H9 (cell line): ENCODE measurements at regions not wholly inside any gene's neighbourhood (a gene's known extent, or its start where the extent isn't known, plus 50 kb on each side); places are given as distances from the start of the nearest gene placed in this dataset.

Experiments
- DNase-seq: peaks from one replicate; pipeline ENCODE4 v3.0.0-alpha.2; 2017
- H2AFZ ChIP-seq: one replicate; pipeline ENCODE4 v1.6.1; 2013; ENCODE audit warnings: mild to moderate bottlenecking, low read length, control low read depth, moderate library complexity
- H2AK5ac ChIP-seq: 2 replicates; pipeline ENCODE4 v1.6.1; 2013; ENCODE audit warnings: low read length, control low read depth, mixed read lengths; ENCODE audit not compliant: insufficient read length
- H2BK120ac ChIP-seq: one replicate; pipeline ENCODE4 v1.6.1; 2013; ENCODE audit warnings: low read depth, mild to moderate bottlenecking, low read length, control low read depth, inconsistent platforms; ENCODE audit not compliant: poor library complexity, severe bottlenecking
- H2BK12ac ChIP-seq: 2 replicates; pipeline ENCODE4 v1.6.1; 2013; ENCODE audit warnings: low read length, control low read depth, mixed read lengths, low read depth; ENCODE audit not compliant: insufficient read length
- H2BK15ac ChIP-seq: 2 replicates; pipeline ENCODE4 v1.6.1; 2013; ENCODE audit warnings: low read depth, low read length, control low read depth
- H2BK20ac ChIP-seq: one replicate; pipeline ENCODE4 v1.6.1; 2013; ENCODE audit warnings: low read depth, mild to moderate bottlenecking, low read length, control low read depth, inconsistent platforms; ENCODE audit not compliant: poor library complexity, severe bottlenecking
- H2BK5ac ChIP-seq: 2 replicates; pipeline ENCODE4 v1.6.1; 2013; ENCODE audit warnings: low read length, control low read depth, mixed read lengths; ENCODE audit not compliant: insufficient read length
- H3K14ac ChIP-seq: 2 replicates; pipeline ENCODE4 v1.6.1; 2013; ENCODE audit warnings: low read length, control low read depth; ENCODE audit not compliant: insufficient read depth
- H3K18ac ChIP-seq: 2 replicates; pipeline ENCODE4 v1.6.1; 2013; ENCODE audit warnings: low read depth, mild to moderate bottlenecking, mixed read lengths, low read length, control low read depth; ENCODE audit not compliant: insufficient read length
- H3K23ac ChIP-seq: 2 replicates; pipeline ENCODE4 v1.6.1; 2013; ENCODE audit warnings: low read length, control low read depth, mixed read lengths, low read depth; ENCODE audit not compliant: insufficient read length
- H3K23me2 ChIP-seq: 2 replicates; pipeline ENCODE4 v1.6.1; 2013; ENCODE audit warnings: low read depth, mild to moderate bottlenecking, mixed read lengths, low read length, control low read depth; ENCODE audit not compliant: insufficient read length, poor library complexity, severe bottlenecking
- H3K27ac ChIP-seq: 2 replicates; pipeline ENCODE4 v1.5.1; 2013; ENCODE audit warnings: low read length, control low read depth, mixed read lengths, low read depth; ENCODE audit not compliant: insufficient read length
- H3K27me3 ChIP-seq: 2 replicates; pipeline ENCODE4 v1.6.1; 2013; ENCODE audit warnings: low read length, control low read depth, inconsistent platforms; ENCODE audit not compliant: insufficient read depth
- H3K4ac ChIP-seq: 2 replicates; pipeline ENCODE4 v1.6.1; 2013; ENCODE audit warnings: low read depth, mild to moderate bottlenecking, control low read depth, inconsistent platforms, low read length, moderate library complexity
- H3K4me1 ChIP-seq: 2 replicates; pipeline ENCODE4 v1.6.1; 2013; ENCODE audit warnings: low read length, control low read depth, inconsistent platforms; ENCODE audit not compliant: insufficient read depth
- H3K4me2 ChIP-seq: 2 replicates; pipeline ENCODE4 v1.6.1; 2013; ENCODE audit warnings: low read length, control low read depth, mixed read lengths; ENCODE audit not compliant: insufficient read length, insufficient read depth
- H3K56ac ChIP-seq: 2 replicates; pipeline ENCODE4 v1.6.1; 2013; ENCODE audit warnings: low read depth, mild to moderate bottlenecking, mixed read lengths, low read length, control low read depth; ENCODE audit not compliant: insufficient read length
- H3K79me1 ChIP-seq: 2 replicates; pipeline ENCODE4 v1.6.1; 2013; ENCODE audit warnings: low read depth, mild to moderate bottlenecking, moderate library complexity, low read length, control low read depth, inconsistent platforms; ENCODE audit not compliant: insufficient read depth, poor library complexity, severe bottlenecking
- H3K79me2 ChIP-seq: 2 replicates; pipeline ENCODE4 v1.6.1; 2013; ENCODE audit warnings: low read length, control low read depth, inconsistent platforms; ENCODE audit not compliant: insufficient read depth
- H3K9ac ChIP-seq: 2 replicates; pipeline ENCODE4 v1.6.1; 2013; ENCODE audit warnings: low read length, control low read depth, mixed read lengths; ENCODE audit not compliant: insufficient read length; ENCODE audit errors: extremely low read depth
- H3K9me3 ChIP-seq: one replicate; pipeline ENCODE4 v1.6.1; 2013; ENCODE audit warnings: low read depth, low read length, inconsistent platforms; ENCODE audit not compliant: control insufficient read depth
- H3T11ph ChIP-seq: one replicate; pipeline ENCODE4 v1.6.1; 2013; ENCODE audit warnings: mild to moderate bottlenecking, low read length, control low read depth, inconsistent platforms
- H4K20me1 ChIP-seq: one replicate; pipeline ENCODE4 v1.6.1; 2013; ENCODE audit not compliant: control insufficient read depth, insufficient read length, insufficient read depth
- H4K5ac ChIP-seq: 2 replicates; pipeline ENCODE4 v1.6.1; 2013; ENCODE audit warnings: low read depth, mild to moderate bottlenecking, mixed read lengths, low read length, control low read depth; ENCODE audit not compliant: insufficient read length
- H4K8ac ChIP-seq: replicated peaks from 2 replicates; pipeline ENCODE4 v1.6.1; 2013; ENCODE audit warnings: low read length, control low read depth, mixed read lengths, low read depth; ENCODE audit not compliant: insufficient read length
- H4K91ac ChIP-seq: 2 replicates; pipeline ENCODE4 v1.6.1; 2013; ENCODE audit warnings: low read depth, mild to moderate bottlenecking, moderate library complexity, mixed read lengths, low read length, control low read depth; ENCODE audit not compliant: insufficient read length
- H3K27ac Mint-ChIP-seq, 3 experiments: 2 replicates in 2 of 3; 3 replicates in 1 of 3; pipeline ENCODE4 v1.8.0; 2020 to 2021; ENCODE audit warnings: mixed read lengths in 3 of 3, mild to moderate bottlenecking in 1 of 3, moderate library complexity in 1 of 3
- H3K27me3 Mint-ChIP-seq: 2 replicates; pipeline ENCODE4 v1.8.0; 2021; ENCODE audit warnings: low read depth, mild to moderate bottlenecking, moderate library complexity, mixed read lengths
- H3K36me3 Mint-ChIP-seq, 3 experiments: 2 replicates in 2 of 3; 3 replicates in 1 of 3; pipeline ENCODE4 v1.8.0; 2020 to 2021; ENCODE audit warnings: low read depth in 3 of 3, mixed read lengths in 3 of 3; ENCODE audit not compliant: insufficient read depth in 1 of 3
- H3K4me1 Mint-ChIP-seq, 2 experiments: 2 replicates each; pipeline ENCODE4 v1.8.0; 2020; ENCODE audit warnings: mixed read lengths in 2 of 2
- H3K4me3 Mint-ChIP-seq, 2 experiments: 2 replicates in 1 of 2; 3 replicates in 1 of 2; pipeline ENCODE4 v1.8.0; 2020 to 2021; ENCODE audit warnings: mild to moderate bottlenecking in 2 of 2, mixed read lengths in 2 of 2, moderate library complexity in 1 of 2
- H3K9me3 Mint-ChIP-seq, 2 experiments: 2 replicates in 1 of 2; 3 replicates in 1 of 2; pipeline ENCODE4 v1.8.0; 2020; ENCODE audit warnings: mild to moderate bottlenecking in 2 of 2, mixed read lengths in 2 of 2, moderate library complexity in 1 of 2
- TF ChIP-seq, protein P1 (sequence below): fragments of 200-600 bp; sonication (generic); conservative IDR thresholded peaks from 3 replicates; pipeline ENCODE4 v1.8.0; 2021; ENCODE audit warnings: antibody characterized with exemption, mild to moderate bottlenecking

DNA sequence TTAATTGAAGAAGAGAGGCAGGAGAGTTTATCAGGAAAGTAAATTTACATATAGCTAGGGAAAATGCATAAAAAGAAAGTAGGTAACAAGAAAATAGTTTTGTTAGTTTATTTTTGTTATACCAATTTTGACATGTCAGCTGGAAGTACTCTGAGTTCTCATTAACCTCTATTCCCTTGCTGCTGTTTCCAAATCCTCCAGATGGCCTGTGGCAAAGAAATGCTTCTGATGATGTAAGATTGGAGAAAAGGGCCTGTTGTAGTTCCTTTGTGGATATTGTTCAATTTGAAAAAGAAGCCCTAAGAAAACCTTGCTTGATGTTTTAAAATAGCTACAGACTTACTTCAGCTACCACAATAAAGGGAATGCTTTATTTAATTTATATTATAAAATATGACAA is 192.9 kb upstream of the SLITRK3 start:
- H3K4me1 Mint-ChIP-seq, result no peaks in the 10 kb centered on the region
- Histone ChIP-seq H3K23ac (no peak overlapping the region), H3K27ac (no peak overlapping the region), H3K23me2 (no peaks in the 10 kb centered on the region), H4K20me1 (no peaks in the 10 kb centered on the region), H2AFZ (no peak overlapping the region), H3K4me2 (no peak overlapping the region), H2BK15ac (no peak overlapping the region), H3K9ac (no peak overlapping the region), H3K79me1 (no peaks in the 10 kb centered on the region), H3K4me1 (no peaks in the 10 kb centered on the region), H2BK120ac (no peak overlapping the region), H2BK12ac (no peak overlapping the region), H3K4ac (no peak overlapping the region), H3K56ac (no peak overlapping the region), H2BK20ac (no peak overlapping the region), H4K8ac (no peak overlapping the region), H3K14ac (no peak overlapping the region), H3T11ph (no peak overlapping the region), H2BK5ac (no peak overlapping the region), H3K79me2 (no peaks in the 10 kb centered on the region), H4K91ac (no peak overlapping the region), H2AK5ac (no peak overlapping the region), H3K18ac (no peak overlapping the region), H3K9me3 (no peaks in the 10 kb centered on the region), H3K27me3 (no peaks in the 10 kb centered on the region), H4K5ac (no peak overlapping the region)
- TF ChIP-seq, protein P1, sequence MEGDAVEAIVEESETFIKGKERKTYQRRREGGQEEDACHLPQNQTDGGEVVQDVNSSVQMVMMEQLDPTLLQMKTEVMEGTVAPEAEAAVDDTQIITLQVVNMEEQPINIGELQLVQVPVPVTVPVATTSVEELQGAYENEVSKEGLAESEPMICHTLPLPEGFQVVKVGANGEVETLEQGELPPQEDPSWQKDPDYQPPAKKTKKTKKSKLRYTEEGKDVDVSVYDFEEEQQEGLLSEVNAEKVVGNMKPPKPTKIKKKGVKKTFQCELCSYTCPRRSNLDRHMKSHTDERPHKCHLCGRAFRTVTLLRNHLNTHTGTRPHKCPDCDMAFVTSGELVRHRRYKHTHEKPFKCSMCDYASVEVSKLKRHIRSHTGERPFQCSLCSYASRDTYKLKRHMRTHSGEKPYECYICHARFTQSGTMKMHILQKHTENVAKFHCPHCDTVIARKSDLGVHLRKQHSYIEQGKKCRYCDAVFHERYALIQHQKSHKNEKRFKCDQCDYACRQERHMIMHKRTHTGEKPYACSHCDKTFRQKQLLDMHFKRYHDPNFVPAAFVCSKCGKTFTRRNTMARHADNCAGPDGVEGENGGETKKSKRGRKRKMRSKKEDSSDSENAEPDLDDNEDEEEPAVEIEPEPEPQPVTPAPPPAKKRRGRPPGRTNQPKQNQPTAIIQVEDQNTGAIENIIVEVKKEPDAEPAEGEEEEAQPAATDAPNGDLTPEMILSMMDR, result no peak
- H3K4me3 Mint-ChIP-seq, result no peak overlapping the region
- no peak for DNase-seq
- H3K36me3 Mint-ChIP-seq, result peaks cover 0 to 4% (median 4%) of the 10 kb centered on the region in 3 experiments; a peak in 3 of 7 replicates
- no peak overlapping the region for H3K27ac Mint-ChIP-seq
- no peaks in the 10 kb centered on the region; the same call in 1 of the 2 replicates for H3K27me3 Mint-ChIP-seq
- peaks cover 0 to 4% of the 10 kb centered on the region in 2 experiments; a peak in 2 of 5 replicates for H3K9me3 Mint-ChIP-seq
